Endothelial cell of umbilical vein (primary cell): ENCODE measurements at regions not wholly inside any gene's neighbourhood (a gene's known extent, or its start where the extent isn't known, plus 50 kb on each side); places are given as distances from the start of the nearest gene placed in this dataset.

Experiments
- BruUV-seq: library from RNA; stranded (reverse); fragments of 400-500 nt; replicated peaks from 2 replicates; lab custom pipeline; 2021; lab: Mats Ljungman, UMichigan
- CTCF ChIA-PET: fragments of 300-600, 350-600 bp; sonication (Branson Sonifier 250); formaldehyde crosslinking; loops from one replicate; lab custom pipeline; 2021; ENCODE audit warnings: antibody characterized with exemption, inconsistent platforms; lab: Charles Lee
- POLR2A ChIA-PET: fragments of 300-600, 350-600 bp; sonication (Branson Sonifier 250); formaldehyde crosslinking; loops from one replicate; lab custom pipeline; 2021; ENCODE audit warnings: antibody characterized with exemption, inconsistent platforms; lab: Charles Lee
- DNase-seq: peaks from one replicate; pipeline ENCODE4 v3.0.0-alpha.2; 2011; ENCODE audit warnings: low read depth, low spot score
- FAIRE-seq: peaks from 2 replicates; lab custom pipeline; 2011; peaks lifted over from hg19 to GRCh38; lab: Jason Lieb, UNC
- H2AFZ ChIP-seq: 2 replicates; pipeline ENCODE4 v1.6.0; 2012; ENCODE audit warnings: low read depth, low read length, control low read depth, inconsistent platforms
- H3K27ac ChIP-seq: 2 replicates; pipeline ENCODE4 v1.5.1; 2011; ENCODE audit warnings: low read depth, mild to moderate bottlenecking, control low read depth, low read length, moderate library complexity; ENCODE audit not compliant: insufficient read depth
- H3K27me3 ChIP-seq, 2 experiments: 2 replicates each; pipeline versions ENCODE4 v1.6.0 to v1.6.1; 2011; ENCODE audit warnings: low read length in 2 of 2, mixed read lengths in 1 of 2; ENCODE audit not compliant: control insufficient read depth in 2 of 2, insufficient read depth in 2 of 2
- H3K36me3 ChIP-seq, 2 experiments: 2 replicates in 1 of 2; 3 replicates in 1 of 2; pipeline ENCODE4 v1.5.1; 2011; ENCODE audit warnings: low read length in 2 of 2, mild to moderate bottlenecking in 1 of 2, moderate library complexity in 1 of 2; ENCODE audit not compliant: control insufficient read depth in 2 of 2, insufficient read depth in 2 of 2; ENCODE audit errors: extremely low read depth in 1 of 2
- H3K4me1 ChIP-seq: 3 replicates; pipeline ENCODE4 v1.5.1; 2011; ENCODE audit warnings: mild to moderate bottlenecking, low read length; ENCODE audit not compliant: control insufficient read depth, insufficient read depth; ENCODE audit errors: extremely low read depth
- H3K4me2 ChIP-seq: 2 replicates; pipeline ENCODE4 v1.6.1; 2011; ENCODE audit warnings: low read length, control low read depth, mixed read lengths; ENCODE audit not compliant: insufficient read depth
- H3K4me3 ChIP-seq, 3 experiments: fragments of 200-600 bp in 1 of 3; sonication (generic), shearing (Covaris generic) in 1 of 3; replicated peaks in 1 of 3; 2 replicates each; pipeline ENCODE4 v1.5.1; 2011 to 2016; ENCODE audit warnings: control low read depth in 3 of 3, low read length in 3 of 3, mild to moderate bottlenecking in 2 of 3, inconsistent platforms in 1 of 3, low read depth in 1 of 3, moderate library complexity in 1 of 3; ENCODE audit not compliant: insufficient read depth in 1 of 3
- H3K79me2 ChIP-seq: 2 replicates; pipeline ENCODE4 v1.6.0; 2012; ENCODE audit warnings: low read length, inconsistent platforms; ENCODE audit not compliant: control insufficient read depth, insufficient read depth
- H3K9ac ChIP-seq: replicated peaks from 2 replicates; pipeline ENCODE3; 2011; ENCODE audit warnings: low read length, control low read depth; ENCODE audit not compliant: insufficient read depth; ENCODE audit errors: extremely low read depth
- H3K9me1 ChIP-seq: replicated peaks from 3 replicates; pipeline ENCODE4 v1.6.0; 2011; ENCODE audit warnings: mild to moderate bottlenecking, low read length; ENCODE audit not compliant: control insufficient read depth, insufficient read depth; ENCODE audit errors: extremely low read depth
- H3K9me3 ChIP-seq: replicated peaks from 2 replicates; pipeline ENCODE4 v1.5.1; 2012; ENCODE audit warnings: low read length, inconsistent platforms; ENCODE audit not compliant: control insufficient read depth, insufficient read depth
- H4K20me1 ChIP-seq: replicated peaks from 2 replicates; pipeline ENCODE3; 2011; ENCODE audit warnings: mild to moderate bottlenecking, low read length; ENCODE audit not compliant: control insufficient read depth, insufficient read depth; ENCODE audit errors: extremely low read depth
- CTCF ChIP-seq, 2 donors: IDR thresholded peaks; 1 replicate in 1 of 2; 2 replicates in 1 of 2; pipeline ENCODE4 v1.5.1; 2011; ENCODE audit warnings: low read length in 2 of 2, mild to moderate bottlenecking in 2 of 2, moderate library complexity in 2 of 2, control low read depth in 1 of 2, inconsistent platforms in 1 of 2, low read depth in 1 of 2; ENCODE audit not compliant: insufficient read depth in 1 of 2; ENCODE audit errors: extremely low read depth in 1 of 2
- FOS ChIP-seq: IDR thresholded peaks from 2 replicates; pipeline ENCODE4 v1.6.1; 2011; ENCODE audit warnings: mild to moderate bottlenecking, low read length, moderate library complexity, borderline replicate concordance; ENCODE audit not compliant: insufficient read depth
- GATA2 ChIP-seq: IDR thresholded peaks from 2 replicates; pipeline ENCODE4 v1.7.0; 2011; ENCODE audit warnings: low read depth, mild to moderate bottlenecking, moderate library complexity, mixed read lengths, low read length; ENCODE audit not compliant: insufficient read length, insufficient read depth
- JUN ChIP-seq: IDR thresholded peaks from 2 replicates; pipeline ENCODE4 v1.6.1; 2011; ENCODE audit warnings: borderline replicate concordance, low read depth; ENCODE audit not compliant: insufficient read length, insufficient read depth
- MAX ChIP-seq: IDR thresholded peaks from 2 replicates; pipeline ENCODE4 v1.6.1; 2011; ENCODE audit not compliant: insufficient read depth, insufficient read length
- MYC ChIP-seq: IDR thresholded peaks from one replicate; pipeline ENCODE4 v1.6.1; 2011; ENCODE audit warnings: mild to moderate bottlenecking, low read depth, low read length
- POLR2A ChIP-seq: IDR thresholded peaks from 2 replicates; pipeline ENCODE4 v1.6.1; 2012; ENCODE audit warnings: low read depth, mild to moderate bottlenecking, control low read depth, low read length
- POLR2AphosphoS5 ChIP-seq: IDR thresholded peaks from 2 replicates; pipeline ENCODE4 v1.6.1; 2012; ENCODE audit warnings: low read depth, mild to moderate bottlenecking, control low read depth, low read length, moderate library complexity; ENCODE audit not compliant: insufficient read depth
- dilution Hi-C: fragments of 300-500 bp; cut with MboI; formaldehyde crosslinking; loops from one replicate; pipeline ENCODE4 v1.15.0; 2019; ENCODE audit warnings: low sequenced_read_pairs; ENCODE audit not compliant: extremely low pct_ligation_motif_present
- intact Hi-C: fragments of 100-400 bp; cut with micrococcal nuclease; formaldehyde crosslinking; loops from one replicate; pipeline ENCODE4 v1.10.0; 2022

- ChIA-PET CTCF (no interaction called here), POLR2A (no interaction called here)
- Histone ChIP-seq H3K4me1 (no peaks in the 10 kb centered on the region), H3K36me3 (no peaks in the 10 kb centered on the region), H2AFZ (no peak overlapping the region), H3K9me3 (peaks cover 8% of the 10 kb centered on the region), H3K4me3 (no peak overlapping the region), H3K27me3 (no peaks in the 10 kb centered on the region), H3K4me2 (no peak overlapping the region), H3K9ac (no peak overlapping the region), H3K27ac (no peak overlapping the region), H4K20me1 (no peaks in the 10 kb centered on the region), H3K9me1 (no peaks in the 10 kb centered on the region), H3K79me2 (no peaks in the 10 kb centered on the region)
- no peak for DNase-seq
- no peak for FAIRE-seq
- intact Hi-C loops = no loop called here
- dilution Hi-C loops = no loop called here
- TF ChIP-seq GATA2 = no peak
- TF ChIP-seq CTCF (IDR thresholded peaks at IDR 0.05; ENCODE audit: extremely low read depth in 1 of 2, insufficient read depth in 1 of 2, low read depth in 1 of 2, low read length in 2 of 2) = no peak
- no TSS peak for BruUV-seq
Observed at GRCh38 chr20:60469829-60470228, 511.6 kb downstream of the CDH26 start.

GRCh38 chr20:60470366-60470765 lies 512.1 kb downstream of the CDH26 start:
- Histone ChIP-seq H3K27ac (no peak overlapping the region), H3K4me3 (no peak overlapping the region), H3K27me3 (no peaks in the 10 kb centered on the region), H3K36me3 (no peaks in the 10 kb centered on the region), H3K79me2 (no peaks in the 10 kb centered on the region), H3K4me2 (no peak overlapping the region), H2AFZ (no peak overlapping the region), H3K9me1 (no peaks in the 10 kb centered on the region), H3K9ac (no peak overlapping the region), H4K20me1 (no peaks in the 10 kb centered on the region), H3K9me3 (peaks cover 8% of the 10 kb centered on the region), H3K4me1 (no peaks in the 10 kb centered on the region)
- ChIA-PET POLR2A (no interaction called here), CTCF (no interaction called here)
- no TSS peak for BruUV-seq
- no peak for DNase-seq
- intact Hi-C loops = no loop called here
- no peak for FAIRE-seq
- TF ChIP-seq JUN (no peak), CTCF (IDR thresholded peaks at IDR 0.05; ENCODE audit: extremely low read depth in 1 of 2, insufficient read depth in 1 of 2, low read depth in 1 of 2, low read length in 2 of 2) (no peak), FOS (no peak), MYC (no peak), MAX (no peak), POLR2AphosphoS5 (no peak), POLR2A (no peak)
- dilution Hi-C loops = no loop called here
